ENCODE measurements at regions not wholly inside any gene's neighbourhood (a gene's known extent, or its start where the extent isn't known, plus 50 kb on each side); places are given as distances from the start of the nearest gene placed in this dataset.

DNA sequence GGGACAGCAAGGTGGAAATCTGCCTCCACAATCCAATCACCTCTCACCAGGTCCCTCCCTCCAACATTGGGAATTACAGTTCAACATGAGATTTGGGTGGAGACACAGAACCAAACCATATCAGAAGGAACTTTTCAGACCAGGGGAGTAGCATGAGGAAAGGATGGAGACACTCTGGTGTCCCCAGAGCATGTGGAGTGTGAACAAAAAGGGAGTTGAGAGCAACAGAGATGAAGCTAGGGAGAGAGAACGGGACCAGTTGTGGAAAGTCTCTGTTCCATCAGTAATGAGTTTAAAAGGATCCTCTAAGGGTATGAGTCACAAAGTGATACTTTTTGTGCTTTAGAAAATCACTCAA lies 382.0 kb downstream of the SFMBT2 start:
- H3K4me3 ChIP-seq (ENCODE audit: low read depth, low read length), result no peak overlapping the region

- no peak overlapping the region for H3K4me3 ChIP-seq (ENCODE audit: low read depth, low read length)
These were observed 382.7 kb downstream of the SFMBT2 start for GRCh38 chr10:7027913-7028808.

DNA sequence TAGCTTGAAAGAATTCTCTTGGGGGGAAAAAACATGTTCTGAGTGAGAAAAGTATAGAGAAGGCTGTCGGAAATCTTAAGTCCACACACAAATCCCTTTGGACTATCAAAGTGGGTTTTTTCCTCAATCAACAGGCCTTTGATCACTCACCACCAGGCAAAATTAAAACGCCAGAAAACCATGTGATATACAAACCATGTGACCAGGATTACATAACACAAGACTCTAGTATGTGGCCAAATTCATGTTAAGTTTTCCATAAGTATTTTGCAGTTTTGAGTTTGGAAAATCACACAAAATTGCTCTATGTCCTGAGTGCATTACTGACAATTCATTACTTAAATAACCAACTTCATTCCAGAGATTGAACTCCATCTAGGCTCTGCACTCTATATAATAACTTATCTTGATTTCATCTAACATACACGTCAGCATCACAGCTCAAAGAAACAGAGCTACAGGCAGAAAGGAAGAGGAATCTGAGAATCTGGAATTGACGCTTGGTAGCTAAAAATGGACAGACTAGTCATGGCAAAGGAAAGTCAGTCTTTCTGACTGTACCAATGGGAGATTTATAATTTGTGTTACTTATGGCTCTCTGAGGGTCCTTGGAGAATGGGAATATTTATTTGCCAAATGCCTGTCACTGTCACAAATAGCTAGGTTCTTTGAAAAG lies 383.5 kb downstream of the SFMBT2 start:
- no peak overlapping the region for H3K4me3 ChIP-seq (ENCODE audit: low read depth, low read length)

- H3K4me3 ChIP-seq (ENCODE audit: low read depth, low read length), result no peak overlapping the region
These were observed 384.0 kb downstream of the SFMBT2 start for GRCh38 chr10:7026818-7027217.

DNA sequence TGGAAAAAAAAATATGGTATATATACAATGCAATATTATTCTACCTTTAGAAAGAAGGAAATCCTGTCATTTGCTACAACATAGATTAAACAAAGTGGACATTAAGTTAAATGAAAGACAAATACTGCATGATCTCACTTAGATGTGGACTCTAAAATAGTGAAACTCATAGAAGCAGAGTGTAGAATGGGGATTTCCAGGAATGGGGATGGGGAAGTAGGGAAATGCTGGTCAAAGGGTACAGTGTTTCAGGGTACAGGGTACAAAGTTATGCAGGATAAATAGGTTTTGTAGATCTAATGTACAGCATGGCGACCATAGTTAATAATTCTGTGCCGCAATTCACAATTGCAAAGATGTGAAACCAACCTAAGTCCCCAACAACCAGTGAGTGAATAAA lies 385.5 kb downstream of the SFMBT2 start:
- no peak overlapping the region for H3K4me3 ChIP-seq (ENCODE audit: low read depth, low read length)

GRCh38 chr10:7015457-7015856 lies 395.4 kb downstream of the SFMBT2 start:
- no peak overlapping the region for H3K4me3 ChIP-seq (ENCODE audit: low read depth, low read length)

DNA sequence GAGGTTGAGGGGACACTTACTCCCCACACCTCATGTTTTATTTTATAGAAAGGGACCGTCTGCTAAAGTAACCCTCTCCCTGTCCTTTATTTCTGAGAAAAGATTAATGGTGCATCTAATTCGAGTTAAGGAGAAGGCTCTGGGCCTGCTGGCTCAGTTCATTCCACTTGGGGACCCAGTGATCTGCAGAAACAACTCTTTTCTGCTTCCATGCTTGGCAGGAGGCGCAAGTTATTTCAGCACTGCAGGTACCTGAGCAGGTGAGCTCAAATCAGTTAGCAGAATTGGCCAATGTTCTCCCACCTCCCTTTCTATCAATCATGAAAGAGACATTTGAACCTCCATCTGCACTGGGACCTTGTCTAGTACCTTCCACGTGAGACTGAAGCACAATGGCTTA lies 396.1 kb downstream of the SFMBT2 start:
- no peak overlapping the region for H3K4me3 ChIP-seq (ENCODE audit: low read depth, low read length)

GRCh38 chr10:7011994-7012393 lies 398.8 kb downstream of the SFMBT2 start:
- H3K4me3 ChIP-seq (ENCODE audit: low read depth, low read length), result no peak overlapping the region

DNA sequence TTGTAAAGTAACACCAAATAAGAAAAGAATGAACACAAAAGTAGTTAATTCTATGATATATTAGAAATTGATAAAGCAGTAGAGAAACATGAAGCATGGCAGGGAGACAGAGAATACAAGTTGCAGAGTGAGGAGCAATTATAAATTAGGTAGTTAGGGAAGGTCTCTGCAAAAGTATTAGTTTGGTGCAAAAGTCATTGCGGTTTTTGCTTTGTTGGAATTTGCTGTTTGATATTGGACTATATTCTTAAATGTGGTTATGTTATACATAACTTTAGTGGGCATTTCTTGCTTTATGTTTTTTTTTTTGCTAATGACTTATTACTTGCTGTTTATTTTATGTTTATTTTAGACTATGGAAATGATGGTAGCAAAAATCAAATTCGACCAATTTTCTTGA lies 402.2 kb downstream of the SFMBT2 start:
- H3K4me3 ChIP-seq (ENCODE audit: low read depth, low read length), result no peak overlapping the region

DNA sequence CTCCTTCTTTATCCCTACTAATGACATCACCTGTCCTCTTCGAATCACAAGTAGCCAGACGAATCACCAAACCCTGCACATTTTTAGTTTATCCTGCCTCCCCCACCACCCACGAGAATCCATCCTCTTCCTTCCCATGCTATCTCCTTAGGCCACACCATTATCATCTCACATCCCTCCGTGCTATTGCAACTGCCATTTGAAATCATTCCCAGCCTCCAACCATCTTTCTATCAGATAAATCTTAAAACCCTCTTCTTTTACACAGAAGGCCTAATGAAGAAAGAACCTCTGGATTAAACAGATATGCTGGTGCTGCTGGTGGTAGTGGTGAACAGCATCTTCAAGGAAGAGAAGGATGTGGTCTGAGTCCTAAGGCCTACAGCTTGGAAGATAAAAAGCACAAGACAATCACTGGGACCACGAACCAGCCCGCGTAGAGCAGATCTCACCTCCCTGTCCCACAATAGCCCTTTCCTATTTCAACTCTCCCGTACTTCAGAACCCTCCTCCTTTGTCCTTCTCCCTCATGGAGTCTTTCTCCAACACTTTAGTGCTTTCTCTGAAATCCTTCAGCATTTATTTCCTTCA lies 403.1 kb downstream of the SFMBT2 start:
- H3K4me3 ChIP-seq (ENCODE audit: low read depth, low read length), result no peak overlapping the region

- no peak overlapping the region for H3K4me3 ChIP-seq (ENCODE audit: low read depth, low read length)
These were observed 404.3 kb downstream of the SFMBT2 start for GRCh38 chr10:7006566-7006965.

DNA sequence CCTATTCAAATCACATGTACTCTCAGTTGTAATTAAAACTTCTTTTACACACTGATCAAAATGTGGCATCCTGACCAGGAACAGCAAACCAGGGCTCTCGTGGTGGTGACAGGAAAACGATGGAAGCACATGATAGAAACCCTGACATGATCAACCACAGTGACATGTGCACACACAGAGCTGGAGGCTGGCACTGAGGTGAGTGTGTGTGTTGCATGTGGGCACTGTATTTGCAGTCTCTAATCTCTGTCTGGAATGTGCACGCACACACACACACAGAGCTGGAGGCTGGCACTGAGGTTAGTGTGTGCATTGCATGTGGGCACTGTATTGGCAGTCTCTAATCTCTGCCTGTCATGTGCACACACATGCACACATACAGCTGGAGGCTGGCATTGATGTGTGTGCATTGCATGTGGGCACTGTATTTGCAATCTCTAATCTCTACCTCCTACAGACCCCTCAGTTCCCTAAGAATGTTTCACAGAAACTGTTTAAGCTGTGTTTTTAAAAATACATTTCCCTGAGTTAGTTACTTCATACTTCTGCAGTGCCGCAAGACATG lies 406.9 kb downstream of the SFMBT2 start:
- H3K4me3 ChIP-seq (ENCODE audit: low read depth, low read length), result no peak overlapping the region

- no peak overlapping the region for H3K4me3 ChIP-seq (ENCODE audit: low read depth, low read length)
These were observed 410.8 kb downstream of the SFMBT2 start for GRCh38 chr10:7000061-7000460.

DNA sequence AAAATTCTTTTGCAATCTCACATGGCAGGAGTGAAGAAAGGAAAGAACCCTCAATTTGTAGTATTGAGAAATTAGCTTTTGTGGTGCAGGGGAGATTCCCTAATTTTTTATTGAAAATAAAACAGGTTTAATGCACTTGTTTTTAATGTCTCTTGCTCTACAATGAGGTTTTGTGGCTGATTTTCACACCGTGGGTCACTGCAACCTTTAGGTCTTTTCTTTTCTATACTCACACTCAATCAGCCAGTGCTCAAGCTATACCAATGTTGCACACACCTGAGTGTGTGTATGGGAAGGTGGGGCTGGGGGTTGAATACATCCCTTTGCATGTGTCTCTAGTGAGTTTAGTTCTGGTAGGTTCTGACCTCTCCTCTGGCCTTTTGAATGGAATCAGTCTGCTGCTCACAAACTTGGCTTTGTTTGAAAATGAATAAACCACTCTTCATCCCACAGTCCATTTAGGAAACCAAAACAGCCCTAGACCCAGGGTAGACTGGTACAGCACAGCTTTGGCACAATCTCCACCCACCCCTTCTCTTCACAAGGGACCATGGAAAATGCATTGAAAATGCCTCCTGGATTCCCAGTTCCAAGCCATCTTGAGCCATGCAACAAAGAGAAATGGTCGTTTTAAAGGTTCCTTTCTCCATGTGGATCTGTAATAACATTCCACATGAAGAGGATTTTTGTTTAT lies 411.5 kb downstream of the SFMBT2 start:
- H3K4me3 ChIP-seq (ENCODE audit: low read depth, low read length), result no peak overlapping the region

GRCh38 chr10:6997509-6997908 lies 413.3 kb downstream of the SFMBT2 start:
- H3K4me3 ChIP-seq (ENCODE audit: low read depth, low read length), result no peak overlapping the region

GRCh38 chr10:6996431-6996830 lies 414.4 kb downstream of the SFMBT2 start:
- no peak overlapping the region for H3K4me3 ChIP-seq (ENCODE audit: low read depth, low read length)

DNA sequence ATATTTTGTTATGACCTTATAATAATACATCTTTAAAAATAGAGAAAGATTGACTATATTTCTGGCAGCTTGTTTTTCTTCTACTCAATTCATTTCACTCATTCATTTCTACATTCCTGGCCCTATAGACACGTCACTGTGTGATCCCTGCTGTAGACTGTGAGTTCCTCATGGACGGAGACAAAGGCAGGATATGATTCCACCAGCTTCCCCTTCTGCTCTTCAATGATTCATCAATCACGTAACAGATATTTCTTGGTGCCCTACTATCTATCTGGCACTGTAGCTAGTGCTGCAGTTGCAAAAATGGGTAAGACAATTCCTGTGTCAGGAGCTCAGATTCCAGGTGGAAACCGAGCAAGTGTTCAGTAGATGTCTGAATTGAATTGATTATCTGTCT lies 415.0 kb downstream of the SFMBT2 start:
- no peak overlapping the region for H3K4me3 ChIP-seq (ENCODE audit: low read depth, low read length)

DNA sequence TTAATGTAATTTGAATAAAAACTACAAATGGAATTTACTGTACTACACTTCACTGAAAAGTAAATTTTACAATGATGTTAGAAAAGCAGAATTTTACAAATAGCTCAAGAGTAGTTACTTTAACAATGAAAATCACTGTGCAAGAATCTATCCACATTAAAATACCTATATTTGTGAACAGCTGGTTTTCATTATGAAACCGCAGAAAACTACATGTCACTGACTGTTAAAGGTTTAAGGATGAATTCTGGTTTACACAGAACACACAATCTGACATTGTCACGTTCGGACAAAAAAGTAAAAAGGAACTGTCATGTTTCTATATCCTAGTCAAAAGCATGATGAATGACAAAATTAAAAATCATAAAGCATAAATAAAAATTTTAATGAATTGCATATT lies 415.3 kb upstream of the PRKCQ start:
- H3K4me3 ChIP-seq (ENCODE audit: low read depth, low read length), result no peak overlapping the region

GRCh38 chr10:6990891-6991290 lies 410.8 kb upstream of the PRKCQ start:
- H3K4me3 ChIP-seq (ENCODE audit: low read depth, low read length), result no peak overlapping the region

GRCh38 chr10:6988654-6989053 lies 408.6 kb upstream of the PRKCQ start:
- H3K4me3 ChIP-seq (ENCODE audit: low read depth, low read length), result no peak overlapping the region

GRCh38 chr10:6987536-6987945 lies 407.5 kb upstream of the PRKCQ start:
- no peak overlapping the region for H3K4me3 ChIP-seq (ENCODE audit: low read depth, low read length)

All from iPS-11a (cell line).